H1 (cell line): ENCODE measurements at regions not wholly inside any gene's neighbourhood (a gene's known extent, or its start where the extent isn't known, plus 50 kb on each side); places are given as distances from the start of the nearest gene placed in this dataset.

Experiments
- CTCF ChIA-PET: fragments of 300-600 bp; sonication (Branson Sonifier 250); formaldehyde crosslinking; loops from one replicate; lab custom pipeline; 2021; ENCODE audit not compliant: partially characterized antibody; lab: Charles Lee
- POLR2A ChIA-PET: fragments of 300-600 bp; sonication (Branson Sonifier 250); formaldehyde crosslinking; loops from one replicate; lab custom pipeline; 2021; ENCODE audit warnings: inconsistent platforms; ENCODE audit not compliant: partially characterized antibody; lab: Charles Lee
- DNase-seq, 2 experiments: peaks; one replicate each; pipeline versions ENCODE4 v3.0.0 to v3.0.0-alpha.2; 2010 to 2022; ENCODE audit warnings: low spot score in 2 of 2, low read depth in 1 of 2, mixed read lengths in 1 of 2
- FAIRE-seq: peaks from 2 replicates; lab custom pipeline; 2011; peaks lifted over from hg19 to GRCh38; lab: Jason Lieb, UNC
- H2AFZ ChIP-seq: 2 replicates; pipeline ENCODE4 v1.8.1; 2012; ENCODE audit warnings: low read length, inconsistent platforms
- H2AK5ac ChIP-seq: 2 replicates; pipeline ENCODE4 v1.6.1; 2013; ENCODE audit warnings: low read depth, low read length
- H2BK120ac ChIP-seq: replicated peaks from 2 replicates; pipeline ENCODE3; 2013; ENCODE audit warnings: low read depth, low read length, inconsistent platforms
- H2BK12ac ChIP-seq: 2 replicates; pipeline ENCODE4 v1.6.1; 2013; ENCODE audit warnings: low read depth, low read length
- H2BK15ac ChIP-seq: 2 replicates; pipeline ENCODE4 v1.6.1; 2013; ENCODE audit warnings: low read length
- H2BK20ac ChIP-seq: 2 replicates; pipeline ENCODE4 v1.6.1; 2013; ENCODE audit warnings: low read length
- H2BK5ac ChIP-seq: 2 replicates; pipeline ENCODE4 v1.6.1; 2013; ENCODE audit warnings: low read depth, low read length
- H3K14ac ChIP-seq: 2 replicates; pipeline ENCODE4 v1.6.1; 2013; ENCODE audit warnings: inconsistent platforms; ENCODE audit not compliant: insufficient read length
- H3K18ac ChIP-seq: 2 replicates; pipeline ENCODE4 v1.6.1; 2013; ENCODE audit warnings: low read length; ENCODE audit errors: extremely low read depth
- H3K23ac ChIP-seq: 2 replicates; pipeline ENCODE4 v1.6.1; 2013; ENCODE audit warnings: inconsistent platforms; ENCODE audit not compliant: insufficient read length
- H3K23me2 ChIP-seq: 2 replicates; pipeline ENCODE4 v1.6.1; 2013; ENCODE audit warnings: low read depth, low read length
- H3K27ac ChIP-seq: 2 replicates; pipeline ENCODE4 v1.6.1; 2011; ENCODE audit warnings: low read depth, low read length, inconsistent platforms
- H3K27me3 ChIP-seq, 4 experiments: replicated peaks in 1 of 4; 1 replicate in 1 of 4; 2 replicates in 3 of 4; pipeline versions ENCODE4 v1.6.1 to v1.8.1; 2011 to 2013; ENCODE audit warnings: low read length in 3 of 4, mild to moderate bottlenecking in 3 of 4, inconsistent platforms in 2 of 4, mixed read lengths in 2 of 4, moderate library complexity in 1 of 4; ENCODE audit not compliant: control insufficient read depth in 3 of 4, insufficient read depth in 3 of 4; ENCODE audit errors: extremely low read depth in 1 of 4
- H3K36me3 ChIP-seq, 4 experiments: 2 replicates each; pipeline versions ENCODE4 v1.6.1 to v1.8.1; 2011 to 2013; ENCODE audit warnings: mild to moderate bottlenecking in 4 of 4, low read length in 3 of 4, moderate library complexity in 2 of 4, control low read depth in 1 of 4, inconsistent platforms in 1 of 4; ENCODE audit not compliant: insufficient read depth in 4 of 4, control insufficient read depth in 2 of 4
- H3K4ac ChIP-seq: replicated peaks from 2 replicates; pipeline ENCODE3; 2013; ENCODE audit warnings: low read length, low read depth, mixed read lengths, inconsistent platforms; ENCODE audit not compliant: insufficient read length
- H3K4me1 ChIP-seq, 4 experiments: replicated peaks in 1 of 4; 1 replicate in 1 of 4; 2 replicates in 3 of 4; pipeline versions ENCODE4 v1.6.1 to v1.8.1; 2011 to 2013; ENCODE audit warnings: low read length in 3 of 4, inconsistent platforms in 2 of 4, mixed read lengths in 1 of 4; ENCODE audit not compliant: insufficient read depth in 4 of 4, control insufficient read depth in 3 of 4
- H3K4me2 ChIP-seq, 2 experiments: 2 replicates each; pipeline versions ENCODE4 v1.6.1 to v1.8.1; 2011 to 2013; ENCODE audit warnings: low read depth in 2 of 2, low read length in 2 of 2, control low read depth in 1 of 2, inconsistent platforms in 1 of 2, mild to moderate bottlenecking in 1 of 2; ENCODE audit not compliant: insufficient read depth in 1 of 2
- H3K4me3 ChIP-seq, 4 experiments: fragments of 200-600, 300-600 bp in 1 of 4; sonication (generic), shearing (Covaris generic), sonication (Bioruptor Twin) in 1 of 4; 2 replicates each; pipeline versions ENCODE4 v1.5.1 to v1.8.1; 2011 to 2016; ENCODE audit warnings: low read length in 4 of 4, low read depth in 3 of 4, control low read depth in 2 of 4, inconsistent platforms in 2 of 4, mild to moderate bottlenecking in 2 of 4, mixed read lengths in 1 of 4, moderate library complexity in 1 of 4; ENCODE audit not compliant: insufficient read depth in 2 of 4; ENCODE audit errors: extremely low read depth in 1 of 4
- H3K56ac ChIP-seq: replicated peaks from 2 replicates; pipeline ENCODE3; 2013; ENCODE audit warnings: low read depth, mild to moderate bottlenecking, mixed read lengths, low read length, inconsistent platforms; ENCODE audit not compliant: insufficient read length
- H3K79me1 ChIP-seq: 2 replicates; pipeline ENCODE4 v1.6.1; 2013; ENCODE audit warnings: low read depth, low read length, control low read depth
- H3K79me2 ChIP-seq, 2 experiments: 2 replicates each; pipeline versions ENCODE4 v1.6.1 to v1.8.1; 2012 to 2013; ENCODE audit warnings: low read length in 2 of 2, mild to moderate bottlenecking in 2 of 2, inconsistent platforms in 1 of 2; ENCODE audit not compliant: insufficient read depth in 2 of 2, control insufficient read depth in 1 of 2
- H3K9ac ChIP-seq, 4 experiments: replicated peaks in 1 of 4; 1 replicate in 1 of 4; 2 replicates in 3 of 4; pipeline versions ENCODE4 v1.6.1 to v1.8.1; 2011 to 2013; ENCODE audit warnings: low read depth in 3 of 4, low read length in 3 of 4, control low read depth in 2 of 4, mild to moderate bottlenecking in 2 of 4, moderate library complexity in 2 of 4, inconsistent platforms in 1 of 4; ENCODE audit errors: extremely low read depth in 1 of 4
- H3K9me3 ChIP-seq, 2 experiments: 2 replicates each; pipeline versions ENCODE4 v1.6.1 to v1.8.1; 2012 to 2013; ENCODE audit warnings: mild to moderate bottlenecking in 2 of 2, moderate library complexity in 2 of 2, control low read depth in 1 of 2, inconsistent platforms in 1 of 2, low read depth in 1 of 2, low read length in 1 of 2, mixed read lengths in 1 of 2; ENCODE audit not compliant: insufficient read depth in 2 of 2
- H4K20me1 ChIP-seq, 2 experiments: replicated peaks in 1 of 2; 2 replicates each; pipeline versions ENCODE3 to v1.8.1; 2011 to 2013; ENCODE audit warnings: inconsistent platforms in 2 of 2, low read length in 2 of 2, mild to moderate bottlenecking in 1 of 2; ENCODE audit not compliant: insufficient read depth in 2 of 2, control insufficient read depth in 1 of 2
- H4K5ac ChIP-seq: 2 replicates; pipeline ENCODE4 v1.6.1; 2013; ENCODE audit warnings: low read length, low read depth, mixed read lengths, inconsistent platforms; ENCODE audit not compliant: insufficient read length
- H4K8ac ChIP-seq: 2 replicates; pipeline ENCODE4 v1.8.0; 2013; ENCODE audit warnings: mild to moderate bottlenecking, moderate library complexity, low read length, inconsistent platforms; ENCODE audit not compliant: insufficient read depth; ENCODE audit errors: extremely low read depth
- H4K91ac ChIP-seq: replicated peaks from 2 replicates; pipeline ENCODE3; 2013; ENCODE audit warnings: low read length, mixed read lengths, inconsistent platforms; ENCODE audit not compliant: insufficient read length
- BACH1 ChIP-seq: IDR thresholded peaks from 2 replicates; pipeline ENCODE4 v1.6.1; 2012; ENCODE audit warnings: low read length, improper control_type of control experiment
- CTBP2 ChIP-seq: IDR thresholded peaks from 2 replicates; pipeline ENCODE4 v1.7.0; 2011; ENCODE audit warnings: borderline replicate concordance, mild to moderate bottlenecking, moderate library complexity, mixed read lengths, low read length; ENCODE audit not compliant: insufficient read depth, insufficient read length
- CTCF ChIP-seq, 3 experiments: IDR thresholded peaks; 1 replicate in 2 of 3; 2 replicates in 1 of 3; pipeline versions ENCODE4 v1.5.1 to v1.6.1; 2011; ENCODE audit warnings: low read length in 3 of 3, mild to moderate bottlenecking in 3 of 3, inconsistent platforms in 2 of 3, low read depth in 1 of 3, moderate library complexity in 1 of 3; ENCODE audit not compliant: insufficient read depth in 1 of 3; ENCODE audit errors: control extremely low read depth in 1 of 3
- JUND ChIP-seq: IDR thresholded peaks from 2 replicates; pipeline ENCODE4 v1.6.1; 2011; ENCODE audit warnings: mild to moderate bottlenecking, improper control_type of control experiment, low read length
- NRF1 ChIP-seq: IDR thresholded peaks from 2 replicates; pipeline ENCODE4 v1.6.1; 2011; ENCODE audit warnings: mild to moderate bottlenecking, low read depth, low read length, improper control_type of control experiment
- RFX5 ChIP-seq: IDR thresholded peaks from 2 replicates; pipeline ENCODE4 v1.6.1; 2011; ENCODE audit warnings: low read depth, low read length, improper control_type of control experiment, borderline replicate concordance
- WGBS, 2 experiments: shearing (Covaris generic) in 1 of 2; methylation state at CpG; one replicate each; pipeline versions ENCODE4 v1.1.6 to v1.1.7; 2013 to 2015; ENCODE audit warnings: low lambda C conversion rate in 2 of 2, mixed read lengths in 2 of 2, inconsistent platforms in 1 of 2, low coverage in 1 of 2, missing lambda C conversion rate in 1 of 2; ENCODE audit not compliant: insufficient replicate concordance in 2 of 2, insufficient coverage in 1 of 2, insufficient read length in 1 of 2; ENCODE audit errors: extremely low coverage in 1 of 2, missing lambda C conversion rate in 1 of 2; 5-methylcytosine and 5-hydroxymethylcytosine counted together

GRCh38 chr11:70743941-70744351, 345.6 kb downstream of the CTTN start:
- WGBS, 2 experiments, result 92% methylated on average over 9 of the region's 9 CpGs; no CpG with 5 or more reads in 1 of the 2 experiments

More at GRCh38 chr11:70743941-70744351, 345.6 kb downstream of the CTTN start:
- Histone ChIP-seq H2AFZ (no peak overlapping the region), H3K27me3 (no peaks in the 10 kb centered on the region), H3K27ac (no peak overlapping the region), H3K4me3 (no peak overlapping the region), H3K14ac (no peak overlapping the region), H2BK12ac (no peak overlapping the region), H2BK15ac (no peak overlapping the region), H3K18ac (no peak overlapping the region), H3K23ac (no peak overlapping the region), H2BK120ac (no peak overlapping the region), H3K36me3 (no peaks in the 10 kb centered on the region), H2BK20ac (no peak overlapping the region), H4K8ac (no peak overlapping the region), H4K5ac (no peak overlapping the region), H3K79me1 (peaks cover 8% of the 10 kb centered on the region), H4K20me1 (peaks cover 0 to 3% of the 10 kb centered on the region in 2 experiments), H2AK5ac (no peak overlapping the region), H3K4me1 (peaks cover 10 to 27% (median 18%) of the 10 kb centered on the region in 4 experiments), H3K9ac (no peak overlapping the region), H4K91ac (peak overlapping the region; percentile 57), H2BK5ac (no peak overlapping the region), H3K4me2 (no peak overlapping the region), H3K9me3 (no peaks in the 10 kb centered on the region), H3K79me2 (no peaks in the 10 kb centered on the region), H3K56ac (no peak overlapping the region), H3K4ac (peak overlapping the region; percentile 66), H3K23me2 (peaks cover 4% of the 10 kb centered on the region; the same call in 1 of the 2 replicates)
- ChIA-PET POLR2A (interaction anchor here (1.3 to 1.6 kb wide), 2 partner anchors 8 to 11 kb away, joined by 4 to 6 read pairs; no protein-coding TSS in a partner anchor), CTCF (interaction anchor here (0.8 to 3.2 kb wide), 7 partner anchors 9 to 277 kb away, joined by 3 to 19 read pairs (median 5); no protein-coding TSS in a partner anchor)
- FAIRE-seq (no peak), DNase-seq (no peak)
- TF ChIP-seq RFX5 (no peak), CTBP2 (no peak), CTCF (IDR thresholded peaks at IDR 0.05; ENCODE audit: control extremely low read depth in 1 of 3, insufficient read depth in 1 of 3, low read depth in 1 of 3, low read length in 3 of 3) (no peak), JUND (no peak), NRF1 (no peak), BACH1 (no peak)
